Gastrocnemius medialis (tissue), 4 donors: ENCODE measurements at regions not wholly inside any gene's neighbourhood (a gene's known extent, or its start where the extent isn't known, plus 50 kb on each side); places are given as distances from the start of the nearest gene placed in this dataset.

Source experiments
- ATAC-seq, 2 donors: fragments of 150-250 bp; one replicate each; pipeline ENCODE4 v1.9.1; 2016
- DNase-seq, 2 donors: peaks; one replicate each; pipeline ENCODE4 v3.0.0-alpha.2; 2019
- H3K27ac ChIP-seq, 4 donors: fragments of 200-600 bp; sonication (generic); 1 replicate in 1 of 4; 2 replicates in 3 of 4; pipeline ENCODE4 v1.5.1; 2016 to 2018; ENCODE audit warnings: mild to moderate bottlenecking in 2 of 4, moderate library complexity in 1 of 4
- H3K27me3 ChIP-seq, 3 donors: fragments of 200-600 bp; sonication (generic) in 2 of 3; 1 replicate in 1 of 3; 2 replicates in 2 of 3; pipeline versions ENCODE4 v1.5.1 to v1.6.0; 2016 to 2019; ENCODE audit warnings: mild to moderate bottlenecking in 1 of 3, moderate library complexity in 1 of 3
- H3K36me3 ChIP-seq, 2 donors: fragments of 200-600 bp; sonication (generic) in 1 of 2; one replicate each; pipeline ENCODE4 v1.5.1; 2017 to 2018
- H3K4me1 ChIP-seq, 2 donors: fragments of 200-600 bp; sonication (generic) in 1 of 2; one replicate each; pipeline ENCODE4 v1.5.1; 2016 to 2017; ENCODE audit warnings: mild to moderate bottlenecking in 2 of 2
- H3K4me3 ChIP-seq, 4 donors: fragments of 200-600 bp; sonication (generic) in 3 of 4; 1 replicate in 1 of 4; 2 replicates in 3 of 4; pipeline ENCODE4 v1.5.1; 2016 to 2019; ENCODE audit warnings: mild to moderate bottlenecking in 2 of 4
- H3K9me3 ChIP-seq, 3 donors: fragments of 200-600 bp; sonication (generic) in 2 of 3; 1 replicate in 1 of 3; 2 replicates in 2 of 3; pipeline ENCODE4 v1.5.1; 2016 to 2019
- POLR2A ChIP-seq, 2 donors: fragments of 450-650 bp; IDR thresholded peaks; one replicate each; pipeline ENCODE4 v1.6.1; 2017; ENCODE audit warnings: antibody characterized with exemption in 2 of 2, mild to moderate bottlenecking in 2 of 2, moderate library complexity in 2 of 2
- in situ Hi-C, 4 donors: fragments of 200-750 bp; cut with MboI; loops; one replicate each; pipeline versions ENCODE4 v1.15.0 to v1.8.0; 2017; ENCODE audit warnings: low sequenced_read_pairs in 4 of 4
- intact Hi-C: fragments of 100-400 bp; cut with DNase I; formaldehyde crosslinking; loops from one replicate; pipeline ENCODE4 v1.15.1; 2023; ENCODE audit warnings: low total_unique reads
- TF ChIP-seq, protein P1 (sequence below), 5 experiments: fragments of 450-650 bp in 3 of 5; fragments of 200-600 bp in 2 of 5; sonication (generic) in 2 of 5; IDR thresholded peaks in 4 of 5; conservative IDR thresholded peaks in 1 of 5; 1 replicate in 4 of 5; 2 replicates in 1 of 5; pipeline ENCODE4 v1.5.1; 2016 to 2019; ENCODE audit warnings: antibody characterized with exemption in 5 of 5, mild to moderate bottlenecking in 3 of 5, moderate library complexity in 3 of 5

DNA sequence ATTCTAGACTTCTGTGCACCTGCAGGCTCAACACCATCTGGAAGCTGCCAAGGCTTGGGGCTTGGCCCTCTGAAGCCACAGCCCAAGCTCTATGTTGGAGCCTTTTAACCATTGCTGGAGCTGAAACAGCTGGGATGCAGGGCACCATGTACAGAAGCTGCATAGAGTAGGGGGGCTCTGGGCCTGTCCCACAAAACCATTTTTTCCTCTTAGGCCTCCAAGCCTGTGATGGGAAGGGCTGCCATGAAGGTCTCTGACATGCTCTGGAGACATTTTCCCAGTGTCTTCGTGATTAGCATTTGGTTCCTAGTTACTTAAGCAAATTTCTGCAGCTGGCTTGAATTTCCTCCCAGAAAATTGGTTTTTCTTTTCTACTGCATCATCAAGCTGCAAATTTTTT, 999.3 kb upstream of the GRIA3 start:
- Histone ChIP-seq H3K4me3 (no peak overlapping the region), H3K4me1 (no peaks in the 10 kb centered on the region), H3K9me3 (no peaks in the 10 kb centered on the region), H3K27ac (no peak overlapping the region), H3K27me3 (no peaks in the 10 kb centered on the region), H3K36me3 (no peaks in the 10 kb centered on the region)
- TF ChIP-seq, protein P1, sequence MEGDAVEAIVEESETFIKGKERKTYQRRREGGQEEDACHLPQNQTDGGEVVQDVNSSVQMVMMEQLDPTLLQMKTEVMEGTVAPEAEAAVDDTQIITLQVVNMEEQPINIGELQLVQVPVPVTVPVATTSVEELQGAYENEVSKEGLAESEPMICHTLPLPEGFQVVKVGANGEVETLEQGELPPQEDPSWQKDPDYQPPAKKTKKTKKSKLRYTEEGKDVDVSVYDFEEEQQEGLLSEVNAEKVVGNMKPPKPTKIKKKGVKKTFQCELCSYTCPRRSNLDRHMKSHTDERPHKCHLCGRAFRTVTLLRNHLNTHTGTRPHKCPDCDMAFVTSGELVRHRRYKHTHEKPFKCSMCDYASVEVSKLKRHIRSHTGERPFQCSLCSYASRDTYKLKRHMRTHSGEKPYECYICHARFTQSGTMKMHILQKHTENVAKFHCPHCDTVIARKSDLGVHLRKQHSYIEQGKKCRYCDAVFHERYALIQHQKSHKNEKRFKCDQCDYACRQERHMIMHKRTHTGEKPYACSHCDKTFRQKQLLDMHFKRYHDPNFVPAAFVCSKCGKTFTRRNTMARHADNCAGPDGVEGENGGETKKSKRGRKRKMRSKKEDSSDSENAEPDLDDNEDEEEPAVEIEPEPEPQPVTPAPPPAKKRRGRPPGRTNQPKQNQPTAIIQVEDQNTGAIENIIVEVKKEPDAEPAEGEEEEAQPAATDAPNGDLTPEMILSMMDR (IDR thresholded peaks at IDR 0.05 in 4 of 5, conservative IDR thresholded peaks at IDR 0.05 in 1 of 5) = no peak
- TF ChIP-seq POLR2A (IDR thresholded peaks at IDR 0.05) = no peak
- ATAC-seq = no peak
- in situ Hi-C loops (no loop called here), intact Hi-C loops (no loop called here)
- DNase-seq = no peak

GRCh38 chrX:122187069-122187713, 996.9 kb upstream of the GRIA3 start:
- no peak overlapping the region for H3K4me3 ChIP-seq
- H3K36me3 ChIP-seq = no peaks in the 10 kb centered on the region
- in situ Hi-C loops (no loop called here), intact Hi-C loops (no loop called here)
- H3K9me3 ChIP-seq = no peaks in the 10 kb centered on the region
- H3K27ac ChIP-seq = no peak overlapping the region
- no peaks in the 10 kb centered on the region for H3K27me3 ChIP-seq
- ATAC-seq = no peak
- TF ChIP-seq, protein P1 (IDR thresholded peaks at IDR 0.05 in 4 of 5, conservative IDR thresholded peaks at IDR 0.05 in 1 of 5) = no peak
- no peak for TF ChIP-seq POLR2A (IDR thresholded peaks at IDR 0.05)
- H3K4me1 ChIP-seq = no peaks in the 10 kb centered on the region
- DNase-seq = no peak

DNA sequence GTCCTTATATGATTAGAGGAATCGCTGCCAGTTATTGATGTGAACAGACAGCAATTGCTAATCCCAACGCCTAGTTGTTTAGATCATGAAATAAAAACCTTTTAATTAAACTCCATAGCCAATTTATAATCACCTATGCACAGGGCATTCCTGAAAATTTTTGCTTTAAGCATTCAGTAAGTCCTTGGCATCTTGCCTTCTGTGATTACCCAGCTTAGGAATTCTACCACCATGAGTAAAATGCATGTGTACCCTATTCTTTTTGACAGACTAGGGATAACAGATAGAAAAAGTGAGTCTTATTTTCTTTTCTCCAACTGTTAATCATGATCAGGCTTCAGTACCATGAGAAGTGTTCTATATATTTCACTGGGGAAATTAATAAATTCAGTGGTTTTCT, 995.3 kb upstream of the GRIA3 start:
- no peak for ATAC-seq
- no peak for TF ChIP-seq POLR2A (IDR thresholded peaks at IDR 0.05)
- TF ChIP-seq, protein P1 (IDR thresholded peaks at IDR 0.05 in 4 of 5, conservative IDR thresholded peaks at IDR 0.05 in 1 of 5) = no peak
- DNase-seq = no peak
- Histone ChIP-seq H3K4me1 (no peaks in the 10 kb centered on the region), H3K27ac (no peak overlapping the region), H3K36me3 (no peaks in the 10 kb centered on the region), H3K4me3 (no peak overlapping the region), H3K9me3 (no peaks in the 10 kb centered on the region), H3K27me3 (no peaks in the 10 kb centered on the region)
- intact Hi-C loops = no loop called here
- in situ Hi-C loops = no loop called here

GRCh38 chrX:122196343-122196742, 987.7 kb upstream of the GRIA3 start:
- intact Hi-C loops (loop anchor here (10.0 kb wide), 1 partner anchor 378 kb away; no protein-coding TSS in a partner anchor), in situ Hi-C loops (no loop called here)
- Histone ChIP-seq H3K9me3 (no peaks in the 10 kb centered on the region), H3K4me3 (no peak overlapping the region), H3K27ac (no peak overlapping the region), H3K36me3 (no peaks in the 10 kb centered on the region), H3K27me3 (no peaks in the 10 kb centered on the region), H3K4me1 (no peaks in the 10 kb centered on the region)
- TF ChIP-seq, protein P1 (IDR thresholded peaks at IDR 0.05 in 4 of 5, conservative IDR thresholded peaks at IDR 0.05 in 1 of 5) = no peak
- no peak for TF ChIP-seq POLR2A (IDR thresholded peaks at IDR 0.05)
- DNase-seq = no peak
- ATAC-seq = no peak

- Histone ChIP-seq H3K36me3 (no peaks in the 10 kb centered on the region), H3K9me3 (no peaks in the 10 kb centered on the region), H3K4me1 (no peaks in the 10 kb centered on the region), H3K27ac (no peak overlapping the region), H3K27me3 (no peaks in the 10 kb centered on the region), H3K4me3 (no peak overlapping the region)
- TF ChIP-seq, protein P1 (IDR thresholded peaks at IDR 0.05 in 4 of 5, conservative IDR thresholded peaks at IDR 0.05 in 1 of 5) = no peak
- TF ChIP-seq POLR2A (IDR thresholded peaks at IDR 0.05) = no peak
- DNase-seq (no peak), ATAC-seq (no peak)
- in situ Hi-C loops (no loop called here), intact Hi-C loops (no loop called here)
These were observed 980.7 kb upstream of the GRIA3 start for GRCh38 chrX:122203399-122203798.
